PFSK-1 (cell line): ENCODE measurements at regions not wholly inside any gene's neighbourhood (a gene's known extent, or its start where the extent isn't known, plus 50 kb on each side); places are given as distances from the start of the nearest gene placed in this dataset.

ENCODE experiments used
- FOXP2 ChIP-seq: optimal IDR thresholded peaks from 2 replicates; pipeline ENCODE3; 2011; ENCODE audit warnings: borderline replicate concordance, control low read depth, inconsistent platforms; ENCODE audit not compliant: insufficient read depth; ENCODE audit errors: extremely low read length, extremely low read depth
- POLR2AphosphoS5 ChIP-seq: IDR thresholded peaks from 2 replicates; pipeline ENCODE4 v1.6.1; 2012; ENCODE audit warnings: low read depth, mild to moderate bottlenecking, control low read depth, low read length, moderate library complexity
- SIN3A ChIP-seq: IDR thresholded peaks from 2 replicates; pipeline ENCODE4 v1.6.1; 2012; ENCODE audit warnings: mild to moderate bottlenecking, low read length, moderate library complexity, borderline replicate concordance; ENCODE audit not compliant: insufficient read depth
- TAF1 ChIP-seq: IDR thresholded peaks from 2 replicates; pipeline ENCODE4 v1.6.1; 2012; ENCODE audit warnings: low read length, control low read depth, borderline replicate concordance; ENCODE audit not compliant: insufficient read depth
- TF ChIP-seq, protein P1 (sequence below), 2 experiments: IDR thresholded peaks; 2 replicates each; pipeline versions ENCODE4 v1.6.1 to v1.8.0; 2011 to 2012; ENCODE audit warnings: low read depth in 2 of 2, low read length in 2 of 2, control low read depth in 1 of 2, inconsistent platforms in 1 of 2, mild to moderate bottlenecking in 1 of 2, moderate library complexity in 1 of 2; ENCODE audit not compliant: insufficient read depth in 1 of 2

DNA sequence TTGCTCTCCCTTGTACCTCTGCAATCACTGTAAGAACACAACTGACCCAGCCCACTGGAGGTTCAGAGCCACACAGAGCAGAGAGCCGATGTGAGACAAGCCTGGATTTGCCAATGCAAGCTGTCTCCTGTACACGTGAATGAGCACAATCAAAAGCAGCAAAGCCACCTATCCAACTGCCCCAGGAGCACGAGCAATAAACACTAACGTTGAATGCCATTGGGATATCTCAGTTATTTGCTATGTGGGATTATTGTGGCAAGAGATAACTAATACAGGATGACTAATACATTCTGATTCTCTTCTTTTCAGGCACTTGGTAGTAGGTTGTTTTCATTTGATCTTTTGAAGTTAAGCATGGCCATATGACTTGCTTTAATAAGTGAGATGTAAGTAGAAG, 85.2 kb upstream of the FAM216B start:
- TF ChIP-seq TAF1, result no peak
- TF ChIP-seq POLR2AphosphoS5, result no peak
- no peak for TF ChIP-seq FOXP2
- no peak for TF ChIP-seq SIN3A
- TF ChIP-seq, protein P1, sequence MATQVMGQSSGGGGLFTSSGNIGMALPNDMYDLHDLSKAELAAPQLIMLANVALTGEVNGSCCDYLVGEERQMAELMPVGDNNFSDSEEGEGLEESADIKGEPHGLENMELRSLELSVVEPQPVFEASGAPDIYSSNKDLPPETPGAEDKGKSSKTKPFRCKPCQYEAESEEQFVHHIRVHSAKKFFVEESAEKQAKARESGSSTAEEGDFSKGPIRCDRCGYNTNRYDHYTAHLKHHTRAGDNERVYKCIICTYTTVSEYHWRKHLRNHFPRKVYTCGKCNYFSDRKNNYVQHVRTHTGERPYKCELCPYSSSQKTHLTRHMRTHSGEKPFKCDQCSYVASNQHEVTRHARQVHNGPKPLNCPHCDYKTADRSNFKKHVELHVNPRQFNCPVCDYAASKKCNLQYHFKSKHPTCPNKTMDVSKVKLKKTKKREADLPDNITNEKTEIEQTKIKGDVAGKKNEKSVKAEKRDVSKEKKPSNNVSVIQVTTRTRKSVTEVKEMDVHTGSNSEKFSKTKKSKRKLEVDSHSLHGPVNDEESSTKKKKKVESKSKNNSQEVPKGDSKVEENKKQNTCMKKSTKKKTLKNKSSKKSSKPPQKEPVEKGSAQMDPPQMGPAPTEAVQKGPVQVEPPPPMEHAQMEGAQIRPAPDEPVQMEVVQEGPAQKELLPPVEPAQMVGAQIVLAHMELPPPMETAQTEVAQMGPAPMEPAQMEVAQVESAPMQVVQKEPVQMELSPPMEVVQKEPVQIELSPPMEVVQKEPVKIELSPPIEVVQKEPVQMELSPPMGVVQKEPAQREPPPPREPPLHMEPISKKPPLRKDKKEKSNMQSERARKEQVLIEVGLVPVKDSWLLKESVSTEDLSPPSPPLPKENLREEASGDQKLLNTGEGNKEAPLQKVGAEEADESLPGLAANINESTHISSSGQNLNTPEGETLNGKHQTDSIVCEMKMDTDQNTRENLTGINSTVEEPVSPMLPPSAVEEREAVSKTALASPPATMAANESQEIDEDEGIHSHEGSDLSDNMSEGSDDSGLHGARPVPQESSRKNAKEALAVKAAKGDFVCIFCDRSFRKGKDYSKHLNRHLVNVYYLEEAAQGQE (IDR thresholded peaks at IDR 0.05; ENCODE audit: insufficient read depth in 1 of 2, low read depth in 2 of 2, low read length in 2 of 2), result no peak

GRCh38 chr13:42699912-42700311, 81.5 kb upstream of the FAM216B start:
- no peak for TF ChIP-seq TAF1
- TF ChIP-seq SIN3A, result no peak
- TF ChIP-seq FOXP2, result no peak
- no peak for TF ChIP-seq POLR2AphosphoS5
- TF ChIP-seq, protein P1 (IDR thresholded peaks at IDR 0.05; ENCODE audit: insufficient read depth in 1 of 2, low read depth in 2 of 2, low read length in 2 of 2), result no peak

DNA sequence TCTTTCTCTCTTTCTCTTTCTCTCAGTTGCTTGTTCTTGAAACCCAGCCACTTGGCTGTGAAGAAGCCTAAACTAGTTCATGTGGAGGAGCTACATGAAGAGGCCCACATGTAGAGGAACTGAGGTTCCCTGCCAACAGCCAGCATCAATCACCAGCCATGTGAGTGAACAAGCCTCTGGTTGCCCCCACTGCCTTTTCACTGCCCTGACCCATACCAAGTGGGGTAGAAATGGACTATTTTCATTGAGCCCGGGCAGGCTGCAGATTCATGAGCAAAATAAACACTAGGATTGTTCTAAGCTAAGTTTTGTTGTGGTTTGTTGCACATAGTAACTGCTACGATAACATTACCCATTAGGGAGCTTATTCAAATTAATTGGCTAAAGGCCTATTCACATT, 78.7 kb upstream of the FAM216B start:
- no peak for TF ChIP-seq FOXP2
- no peak for TF ChIP-seq POLR2AphosphoS5
- no peak for TF ChIP-seq SIN3A
- TF ChIP-seq TAF1, result no peak
- TF ChIP-seq, protein P1 (IDR thresholded peaks at IDR 0.05; ENCODE audit: insufficient read depth in 1 of 2, low read depth in 2 of 2, low read length in 2 of 2), result no peak

DNA sequence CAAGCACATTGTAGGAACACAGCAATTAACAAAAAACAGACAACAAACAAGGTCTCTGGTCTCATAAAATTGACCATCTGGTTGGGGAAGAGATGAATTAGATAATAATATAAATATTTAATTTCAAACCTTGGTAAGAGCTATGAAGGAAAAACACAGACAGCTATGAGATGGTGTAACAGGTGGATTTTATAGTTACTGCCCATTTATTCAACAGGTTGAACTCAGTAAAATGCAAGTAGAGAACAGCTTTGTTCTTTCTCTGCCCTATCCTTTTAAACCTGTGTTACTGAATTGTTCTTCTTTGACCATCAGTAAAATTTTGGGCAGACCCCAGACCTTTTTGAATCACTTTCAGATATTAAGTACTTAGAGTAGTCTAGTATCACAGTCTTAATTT, 77.6 kb upstream of the FAM216B start:
- no peak for TF ChIP-seq SIN3A
- TF ChIP-seq, protein P1 (IDR thresholded peaks at IDR 0.05; ENCODE audit: insufficient read depth in 1 of 2, low read depth in 2 of 2, low read length in 2 of 2), result no peak
- no peak for TF ChIP-seq FOXP2
- TF ChIP-seq POLR2AphosphoS5, result no peak
- TF ChIP-seq TAF1, result no peak

- TF ChIP-seq SIN3A (no peak), TAF1 (no peak), FOXP2 (no peak), POLR2AphosphoS5 (no peak)
- TF ChIP-seq, protein P1 (IDR thresholded peaks at IDR 0.05; ENCODE audit: insufficient read depth in 1 of 2, low read depth in 2 of 2, low read length in 2 of 2), result no peak
Observed at GRCh38 chr13:42706286-42706685, 75.1 kb upstream of the FAM216B start.
